Aorta (tissue), 5 donors: ENCODE measurements at regions not wholly inside any gene's neighbourhood (a gene's known extent, or its start where the extent isn't known, plus 50 kb on each side); places are given as distances from the start of the nearest gene placed in this dataset.

Experiments
- ATAC-seq: fragments of 200-7000 bp; cut with Tn5 transposase; one replicate; pipeline ENCODE4 v1.9.1; 2022; ENCODE audit warnings: moderate library complexity; ENCODE audit not compliant: low FRiP score
- DNase-seq, 2 donors: peaks; one replicate each; pipeline ENCODE4 v3.0.0-alpha.2; 2020
- H3K27ac ChIP-seq, 2 donors: one replicate each; pipeline ENCODE4 v1.5.1; 2013; ENCODE audit warnings: low read length in 2 of 2, mild to moderate bottlenecking in 2 of 2, moderate library complexity in 2 of 2, control low read depth in 1 of 2, inconsistent platforms in 1 of 2, low read depth in 1 of 2
- H3K27me3 ChIP-seq, 2 donors: one replicate each; pipeline ENCODE4 v1.6.1; 2013; ENCODE audit warnings: control low read depth in 1 of 2, low read length in 1 of 2, mild to moderate bottlenecking in 1 of 2, moderate library complexity in 1 of 2; ENCODE audit not compliant: insufficient read depth in 2 of 2, control insufficient read depth in 1 of 2
- H3K36me3 ChIP-seq, 2 donors: one replicate each; pipeline ENCODE4 v1.6.1; 2013; ENCODE audit warnings: control low read depth in 1 of 2, low read length in 1 of 2, mild to moderate bottlenecking in 1 of 2; ENCODE audit not compliant: insufficient read depth in 2 of 2, control insufficient read depth in 1 of 2
- H3K4me1 ChIP-seq, 2 donors: one replicate each; pipeline ENCODE4 v1.6.1; 2013; ENCODE audit warnings: low read length in 2 of 2, control low read depth in 1 of 2, mild to moderate bottlenecking in 1 of 2, moderate library complexity in 1 of 2; ENCODE audit not compliant: insufficient read depth in 2 of 2, control insufficient read depth in 1 of 2
- H3K4me3 ChIP-seq, 2 donors: one replicate each; pipeline ENCODE4 v1.5.1; 2013; ENCODE audit warnings: low read length in 2 of 2, control low read depth in 1 of 2, mild to moderate bottlenecking in 1 of 2
- H3K9me3 ChIP-seq: one replicate; pipeline ENCODE4 v1.6.1; 2013; ENCODE audit warnings: mild to moderate bottlenecking, low read length; ENCODE audit not compliant: control insufficient read depth
- WGBS, 2 donors: extraction: QIAGEN DNeasy Blood & Tissue Kit; methylation state at CpG; one replicate each; pipeline ENCODE4 v1.1.7; 2013; 5-methylcytosine and 5-hydroxymethylcytosine counted together
- intact Hi-C, 2 donors: fragments of 100-400 bp; cut with DNase I; formaldehyde crosslinking; loops; one replicate each; pipeline versions ENCODE4 v1.14.2 to v1.15.0; 2022
- donor health status: healthy with polysubstance abuse.
- donor health status: Bipolar disorder and iron deficiency.
- donor health status: DM: no; HTN: no; CAD: no.
- donor health status: DM: no; HTN: no; CAD: no.
- donor health status: DM: yes; HTN: yes; CAD: no.

DNA sequence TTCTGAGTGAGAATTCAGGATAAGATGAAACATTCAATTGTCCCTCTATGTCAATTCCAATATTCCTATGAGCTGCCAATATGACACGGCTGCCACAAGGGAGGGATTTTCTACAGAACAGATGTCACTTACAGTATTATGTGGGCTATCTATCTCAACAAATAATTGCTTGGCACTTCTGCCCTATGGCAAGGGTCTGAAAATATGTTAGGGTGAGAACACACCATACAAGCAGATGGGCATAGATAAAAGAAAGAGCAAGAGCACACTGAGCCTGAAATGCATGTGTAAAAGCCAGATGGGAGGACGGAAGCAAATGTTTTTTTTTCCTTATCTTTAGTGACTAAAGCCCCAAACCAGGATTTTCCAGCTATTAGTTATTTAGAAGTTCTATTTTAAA is 70.1 kb upstream of the TFEC start:
- Histone ChIP-seq H3K4me1 (no peaks in the 10 kb centered on the region), H3K4me3 (no peak overlapping the region), H3K27me3 (no peaks in the 10 kb centered on the region), H3K36me3 (no peaks in the 10 kb centered on the region), H3K27ac (no peak overlapping the region), H3K9me3 (peaks cover 2% of the 10 kb centered on the region)
- intact Hi-C loops = no loop called here
- DNase-seq (no peak), ATAC-seq (no peak)
- WGBS, 2 donors = 45 to 48% methylated on average over 2 of the region's 2 CpGs

DNA sequence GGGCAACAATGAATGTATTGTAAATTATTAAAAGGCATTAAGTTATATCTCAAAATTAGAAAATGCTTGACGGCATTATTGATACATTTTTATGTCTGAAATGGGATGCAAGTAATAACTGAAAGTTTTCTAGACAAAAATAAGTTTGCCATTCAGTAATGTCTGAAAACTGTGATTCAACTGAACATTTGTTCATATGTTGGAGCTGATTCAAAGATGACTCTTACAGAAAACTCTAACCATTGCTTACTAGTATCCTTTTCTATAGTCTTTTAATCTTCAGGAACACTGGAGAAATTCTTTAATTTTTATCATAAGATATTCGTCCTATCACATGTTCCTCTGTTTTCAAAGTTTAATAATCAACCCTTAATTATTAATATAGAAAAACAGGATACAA is 71.1 kb upstream of the TFEC start:
- Histone ChIP-seq H3K9me3 (peaks cover 2% of the 10 kb centered on the region), H3K36me3 (no peaks in the 10 kb centered on the region), H3K27me3 (no peaks in the 10 kb centered on the region), H3K4me3 (no peak overlapping the region), H3K27ac (no peak overlapping the region), H3K4me1 (no peaks in the 10 kb centered on the region)
- WGBS, 2 donors = 71 to 78% methylated on average over 2 of the region's 2 CpGs
- intact Hi-C loops = no loop called here
- DNase-seq = no peak
- ATAC-seq = no peak

DNA sequence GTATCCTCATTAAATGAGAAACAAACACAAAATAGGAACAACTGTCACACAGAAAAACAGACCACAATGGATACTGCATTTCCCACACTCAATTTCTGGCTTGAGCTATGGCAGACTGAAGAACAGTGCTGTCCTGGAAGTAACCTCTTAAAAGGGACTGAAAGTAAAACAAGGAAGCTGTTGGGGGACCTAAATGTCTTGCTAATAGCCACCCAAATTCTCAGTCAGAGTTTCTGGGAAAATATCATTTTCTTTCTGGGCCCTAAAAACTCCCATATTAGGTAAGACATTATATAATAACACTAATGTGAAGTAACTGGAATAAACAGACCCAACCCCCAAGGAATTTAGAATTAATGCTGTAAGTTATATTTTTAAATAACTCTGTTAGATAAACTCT is 80.9 kb upstream of the TFEC start:
- Histone ChIP-seq H3K36me3 (no peaks in the 10 kb centered on the region), H3K27me3 (no peaks in the 10 kb centered on the region), H3K9me3 (peaks cover 2% of the 10 kb centered on the region), H3K27ac (no peak overlapping the region), H3K4me1 (no peaks in the 10 kb centered on the region), H3K4me3 (no peak overlapping the region)
- ATAC-seq (no peak), DNase-seq (no peak)
- intact Hi-C loops = no loop called here

DNA sequence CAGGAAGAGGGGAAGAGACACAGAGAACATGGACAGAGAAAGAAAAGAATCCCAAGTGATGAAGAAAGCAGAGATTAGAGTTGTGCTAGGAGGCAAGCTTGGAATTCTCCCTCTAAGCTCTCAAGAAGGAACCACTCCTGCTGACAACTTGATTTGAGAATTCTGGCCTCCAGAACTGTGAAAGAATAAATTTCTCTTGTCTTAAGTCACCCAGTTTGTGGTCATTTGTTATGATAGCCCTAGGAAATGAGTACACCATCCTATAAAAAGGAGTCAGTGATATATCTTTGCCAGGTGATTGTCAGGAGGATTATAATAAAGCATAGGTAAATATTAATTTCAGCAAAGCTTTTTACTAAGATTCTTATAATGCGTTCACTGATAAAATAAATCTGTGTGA is 82.7 kb upstream of the TFEC start:
- Histone ChIP-seq H3K36me3 (no peaks in the 10 kb centered on the region), H3K27ac (no peak overlapping the region), H3K4me3 (no peak overlapping the region), H3K4me1 (no peaks in the 10 kb centered on the region), H3K9me3 (peaks cover 2% of the 10 kb centered on the region), H3K27me3 (no peaks in the 10 kb centered on the region)
- no peak for ATAC-seq
- DNase-seq = no peak
- 92 to 96% methylated on average over 1 of the region's 1 CpG for WGBS, 2 donors
- intact Hi-C loops = no loop called here

DNA sequence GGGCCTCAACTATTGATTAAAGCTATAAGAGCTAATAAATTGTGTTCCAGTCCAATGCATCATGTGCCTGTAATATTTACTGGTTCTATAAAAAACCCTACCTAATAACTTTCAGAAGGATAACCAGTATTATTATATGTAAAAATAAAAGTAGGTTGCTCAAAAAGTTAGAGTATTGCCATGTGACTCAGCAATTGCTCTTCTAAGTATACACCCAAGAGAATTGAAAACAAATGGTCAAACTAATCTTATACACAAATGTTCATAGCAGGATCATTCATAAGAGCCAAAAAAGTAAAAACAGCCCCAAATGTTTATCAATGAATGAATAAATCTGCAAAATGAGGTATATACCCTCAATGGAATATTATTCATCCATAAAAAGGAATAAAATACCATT is 89.5 kb upstream of the TES start:
- Histone ChIP-seq H3K27ac (no peak overlapping the region), H3K9me3 (no peaks in the 10 kb centered on the region), H3K27me3 (no peaks in the 10 kb centered on the region), H3K4me3 (no peak overlapping the region), H3K4me1 (no peaks in the 10 kb centered on the region), H3K36me3 (no peaks in the 10 kb centered on the region)
- intact Hi-C loops = no loop called here
- ATAC-seq (no peak), DNase-seq (no peak)

DNA sequence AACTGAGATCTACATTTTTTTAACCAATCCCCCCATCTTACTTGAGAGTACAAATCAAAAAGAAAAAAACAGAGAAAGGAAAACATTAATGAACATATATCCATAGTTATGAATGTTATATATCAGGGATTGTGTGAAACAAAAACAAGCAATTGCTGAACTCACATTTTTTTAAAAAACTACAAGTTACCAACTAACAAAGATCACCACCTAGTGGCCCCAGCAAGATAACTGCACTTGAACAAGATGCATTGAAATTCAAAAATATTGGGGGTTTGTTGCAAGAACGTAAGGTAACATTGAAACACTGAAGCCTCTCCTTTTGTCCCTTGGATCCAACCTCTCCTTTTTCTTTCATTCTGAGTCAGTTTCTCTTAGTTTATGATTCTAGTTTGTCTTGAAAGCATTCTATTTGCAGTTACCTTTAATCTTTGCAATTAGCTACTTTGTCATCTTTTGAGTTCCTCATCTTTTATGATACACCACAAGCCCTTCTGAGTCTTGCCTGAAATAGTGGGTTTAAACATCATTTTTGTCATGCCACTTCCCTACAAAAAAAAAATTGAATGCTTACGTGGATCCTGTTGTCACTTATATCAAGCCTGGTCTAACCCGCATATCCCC is 87.3 kb upstream of the TES start:
- Histone ChIP-seq H3K9me3 (no peaks in the 10 kb centered on the region), H3K27me3 (no peaks in the 10 kb centered on the region), H3K27ac (no peak overlapping the region), H3K36me3 (no peaks in the 10 kb centered on the region), H3K4me3 (no peak overlapping the region), H3K4me1 (no peaks in the 10 kb centered on the region)
- ATAC-seq = no peak
- 48 to 51% methylated on average over 3 of the region's 3 CpGs for WGBS, 2 donors
- no peak for DNase-seq
- intact Hi-C loops = no loop called here

DNA sequence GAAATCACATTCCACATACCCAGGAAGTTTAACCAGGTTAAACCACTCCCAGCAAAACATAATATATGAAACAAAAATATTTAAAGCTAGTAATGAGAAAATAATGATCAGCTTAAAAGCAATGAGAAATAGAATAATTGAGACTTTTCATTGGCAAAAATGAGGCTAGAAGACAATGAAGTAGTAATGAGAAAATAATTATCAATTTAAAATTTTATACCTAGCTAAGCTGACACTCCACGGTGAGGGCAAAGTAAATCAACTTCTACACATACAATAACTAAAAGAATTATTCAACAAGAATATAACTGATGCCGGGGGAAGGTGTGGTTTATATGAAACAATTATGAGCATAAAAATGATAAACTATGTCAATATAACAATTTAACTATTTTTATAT is 82.2 kb upstream of the TES start:
- no peaks in the 10 kb centered on the region for H3K9me3 ChIP-seq
- no peak overlapping the region for H3K4me3 ChIP-seq
- WGBS, 2 donors = 96% methylated on average over 2 of the region's 2 CpGs
- intact Hi-C loops = no loop called here
- no peaks in the 10 kb centered on the region for H3K4me1 ChIP-seq
- no peaks in the 10 kb centered on the region for H3K36me3 ChIP-seq
- H3K27me3 ChIP-seq = no peaks in the 10 kb centered on the region
- ATAC-seq (no peak), DNase-seq (no peak)
- H3K27ac ChIP-seq = no peak overlapping the region

DNA sequence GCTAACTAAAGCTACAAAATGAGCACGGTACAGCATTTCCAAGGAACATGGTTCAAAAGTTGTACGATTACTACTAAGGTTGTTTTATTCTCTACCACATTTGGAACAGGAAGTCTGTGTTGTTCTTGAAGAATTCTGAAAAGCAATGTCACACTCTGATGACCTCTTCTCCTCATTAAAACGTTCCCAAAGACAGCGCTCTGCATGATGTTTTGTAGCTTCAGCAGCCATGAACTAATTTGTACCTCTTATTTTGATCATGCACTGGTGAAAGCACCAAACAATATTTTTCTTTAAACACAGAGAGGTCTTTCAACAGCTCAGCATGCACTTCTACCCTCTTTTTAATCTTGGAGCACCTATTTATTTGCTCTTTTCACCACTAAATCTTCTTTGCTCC is 75.0 kb upstream of the TES start:
- intact Hi-C loops = no loop called here
- no peak for ATAC-seq
- Histone ChIP-seq H3K27me3 (peaks cover 0 to 1% of the 10 kb centered on the region in 2 donors), H3K4me3 (no peak overlapping the region), H3K4me1 (no peaks in the 10 kb centered on the region), H3K36me3 (no peaks in the 10 kb centered on the region), H3K9me3 (no peaks in the 10 kb centered on the region), H3K27ac (no peak overlapping the region)
- DNase-seq = no peak
- 47 to 55% methylated on average over 4 of the region's 4 CpGs for WGBS, 2 donors

DNA sequence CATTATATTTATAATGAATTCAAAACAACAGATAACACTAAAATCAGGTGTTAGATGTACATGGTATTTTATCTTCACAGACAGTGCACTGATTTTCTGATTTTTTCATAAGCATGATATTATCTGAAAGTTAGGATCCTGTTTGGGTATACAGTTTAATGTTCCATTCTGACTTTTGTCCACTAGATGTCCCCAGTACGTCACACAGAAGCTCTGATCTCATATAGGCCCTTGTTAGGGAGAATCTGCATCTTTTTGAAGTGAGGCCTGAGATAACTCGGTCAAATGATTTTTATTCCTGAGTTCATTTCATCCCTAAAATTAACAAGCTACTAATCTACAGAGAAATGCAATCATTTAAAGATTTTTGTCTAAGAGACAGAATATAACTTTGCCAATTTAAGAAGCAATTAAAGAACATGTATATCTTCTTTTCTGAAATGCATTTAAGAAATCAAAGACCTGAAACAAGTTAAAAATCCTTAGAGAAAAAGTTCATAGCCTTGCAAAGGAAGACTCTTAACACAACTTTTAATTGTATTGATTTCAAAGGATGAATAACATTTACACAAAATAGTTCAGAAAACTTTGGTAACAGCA is 72.0 kb upstream of the TES start:
- no peaks in the 10 kb centered on the region for H3K36me3 ChIP-seq
- no peak overlapping the region for H3K4me3 ChIP-seq
- peak; percentile 85 for ATAC-seq
- no peaks in the 10 kb centered on the region for H3K9me3 ChIP-seq
- 14 to 18% methylated on average over 2 of the region's 2 CpGs for WGBS, 2 donors
- no peak for DNase-seq
- no peak overlapping the region for H3K27ac ChIP-seq
- intact Hi-C loops = no loop called here
- H3K27me3 ChIP-seq = peaks cover 0 to 1% of the 10 kb centered on the region in 2 donors
- H3K4me1 ChIP-seq = no peaks in the 10 kb centered on the region
